Right lobe of liver (tissue), 6 donors: ENCODE measurements at regions not wholly inside any gene's neighbourhood (a gene's known extent, or its start where the extent isn't known, plus 50 kb on each side); places are given as distances from the start of the nearest gene placed in this dataset.

Experiments
- ATAC-seq, 4 donors: fragments of 200-7000 bp; cut with Tn5 transposase; one replicate each; pipeline ENCODE4 v1.9.1; 2020; ENCODE audit warnings: mild to moderate bottlenecking in 4 of 4, moderate library complexity in 4 of 4
- DNase-seq, 3 donors: peaks; one replicate each; pipeline ENCODE4 v3.0.0-alpha.2; 2020
- H3K27ac ChIP-seq, 3 donors: fragments of 200-600 bp; one replicate each; pipeline ENCODE4 v1.8.0; 2022
- H3K27me3 ChIP-seq, 2 donors: fragments of 200-600 bp; one replicate each; pipeline ENCODE4 v1.8.0; 2022
- H3K36me3 ChIP-seq, 4 donors: fragments of 200-600 bp; sonication (generic) in 1 of 4; one replicate each; pipeline versions ENCODE4 v1.5.1 to v1.8.0; 2017 to 2022; ENCODE audit warnings: control low read depth in 1 of 4
- H3K4me1 ChIP-seq, 4 donors: fragments of 200-600 bp; sonication (generic) in 1 of 4; one replicate each; pipeline versions ENCODE4 v1.5.1 to v1.8.0; 2017 to 2022; ENCODE audit warnings: control low read depth in 1 of 4
- H3K4me3 ChIP-seq, 3 donors: fragments of 200-600 bp; one replicate each; pipeline ENCODE4 v1.8.0; 2022
- H3K9me3 ChIP-seq, 4 donors: fragments of 200-600 bp; sonication (generic) in 1 of 4; one replicate each; pipeline versions ENCODE4 v1.5.1 to v1.8.0; 2017 to 2022; ENCODE audit warnings: control low read depth in 1 of 4
- POLR2A ChIP-seq: fragments of 450-650 bp; IDR thresholded peaks from one replicate; pipeline ENCODE4 v1.6.1; 2017; ENCODE audit warnings: antibody characterized with exemption, mild to moderate bottlenecking
- WGBS: methylation state at CpG from one replicate; pipeline ENCODE4 v1.1.6; 2018; ENCODE audit warnings: low coverage, low lambda C conversion rate; ENCODE audit not compliant: insufficient coverage; ENCODE audit errors: missing lambda C conversion rate; 5-methylcytosine and 5-hydroxymethylcytosine counted together
- intact Hi-C, 2 donors: fragments of 100-400 bp; cut with DNase I; formaldehyde crosslinking; loops; one replicate each; pipeline versions ENCODE4 v1.11.2 to v1.14.1; 2022
- TF ChIP-seq, protein P1 (sequence below), 4 donors: fragments of 200-600 bp in 3 of 4; fragments of 450-650 bp in 1 of 4; IDR thresholded peaks; one replicate each; pipeline versions ENCODE4 v1.5.1 to v1.8.0; 2016 to 2022; ENCODE audit warnings: antibody characterized with exemption in 4 of 4, mild to moderate bottlenecking in 2 of 4
- donor health status: DM: no; HTN: yes; CAD: no.
- donor health status: DM: no; HTN: no; CAD: no.
- donor health status: DM: no; HTN: no; CAD: no.
- donor health status: DM: no; HTN: yes; CAD: no.
- donor health status: DM: no; HTN: yes; CAD: no.

DNA sequence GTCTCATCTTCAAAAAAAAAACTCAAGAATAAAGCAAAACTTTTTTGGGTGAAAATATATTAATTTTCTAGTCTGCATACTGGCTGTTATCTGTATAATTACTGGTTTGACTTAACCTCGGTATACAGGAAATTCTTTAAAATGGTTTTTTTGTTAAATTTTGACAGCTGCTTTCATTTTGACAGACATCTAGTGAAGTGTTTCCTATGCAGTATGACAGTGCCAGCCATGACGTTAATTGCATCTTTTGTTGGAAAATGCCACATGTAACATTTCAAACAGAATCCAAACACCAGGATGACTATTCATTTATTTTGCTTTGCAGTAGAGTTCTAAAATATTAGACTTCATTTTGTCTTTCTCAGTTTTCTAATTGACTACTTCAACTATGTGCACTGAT lies 460.4 kb downstream of the NXPH1 start:
- TF ChIP-seq, protein P1, sequence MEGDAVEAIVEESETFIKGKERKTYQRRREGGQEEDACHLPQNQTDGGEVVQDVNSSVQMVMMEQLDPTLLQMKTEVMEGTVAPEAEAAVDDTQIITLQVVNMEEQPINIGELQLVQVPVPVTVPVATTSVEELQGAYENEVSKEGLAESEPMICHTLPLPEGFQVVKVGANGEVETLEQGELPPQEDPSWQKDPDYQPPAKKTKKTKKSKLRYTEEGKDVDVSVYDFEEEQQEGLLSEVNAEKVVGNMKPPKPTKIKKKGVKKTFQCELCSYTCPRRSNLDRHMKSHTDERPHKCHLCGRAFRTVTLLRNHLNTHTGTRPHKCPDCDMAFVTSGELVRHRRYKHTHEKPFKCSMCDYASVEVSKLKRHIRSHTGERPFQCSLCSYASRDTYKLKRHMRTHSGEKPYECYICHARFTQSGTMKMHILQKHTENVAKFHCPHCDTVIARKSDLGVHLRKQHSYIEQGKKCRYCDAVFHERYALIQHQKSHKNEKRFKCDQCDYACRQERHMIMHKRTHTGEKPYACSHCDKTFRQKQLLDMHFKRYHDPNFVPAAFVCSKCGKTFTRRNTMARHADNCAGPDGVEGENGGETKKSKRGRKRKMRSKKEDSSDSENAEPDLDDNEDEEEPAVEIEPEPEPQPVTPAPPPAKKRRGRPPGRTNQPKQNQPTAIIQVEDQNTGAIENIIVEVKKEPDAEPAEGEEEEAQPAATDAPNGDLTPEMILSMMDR (IDR thresholded peaks at IDR 0.05), result no peak
- no peak for TF ChIP-seq POLR2A

DNA sequence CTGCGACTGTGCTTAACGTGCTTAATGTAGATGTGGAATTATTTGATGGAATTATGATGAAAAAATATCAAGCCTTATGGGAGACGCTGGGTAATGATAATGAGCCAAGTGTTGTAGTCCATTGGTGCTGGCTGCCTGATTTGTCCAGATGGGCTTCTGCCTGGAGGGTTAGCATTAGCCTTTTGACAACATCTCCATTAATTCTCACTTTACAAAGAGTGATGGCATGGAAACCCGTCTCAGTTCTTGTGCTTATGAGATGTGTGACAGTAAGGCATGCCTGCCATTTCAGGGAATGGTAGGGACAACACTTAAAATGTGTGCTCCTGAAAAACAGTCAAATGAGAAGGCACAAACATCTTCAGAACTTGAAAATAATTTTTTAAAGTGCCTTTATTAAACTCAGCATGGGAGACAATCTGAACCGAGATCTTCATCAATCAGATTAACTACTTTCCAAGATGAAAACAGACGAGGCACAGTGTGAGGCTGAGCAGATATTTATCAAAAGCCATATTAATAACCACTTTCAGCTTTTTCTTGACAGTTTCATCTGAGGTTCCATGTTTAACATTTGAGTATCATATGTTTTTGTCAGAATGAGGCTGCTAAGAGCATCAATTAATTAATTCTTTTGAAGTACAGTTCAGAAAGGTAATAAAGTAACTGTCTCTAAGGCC lies 473.1 kb downstream of the NXPH1 start:
- H3K36me3 ChIP-seq, result no peaks in the 10 kb centered on the region
- H3K4me1 ChIP-seq, result no peaks in the 10 kb centered on the region
- H3K27ac ChIP-seq, result no peak overlapping the region
- H3K9me3 ChIP-seq, result no peaks in the 10 kb centered on the region
- DNase-seq, result no peak
- intact Hi-C loops, result no loop called here
- H3K27me3 ChIP-seq, result no peaks in the 10 kb centered on the region
- TF ChIP-seq, protein P1 (IDR thresholded peaks at IDR 0.05), result no peak
- ATAC-seq, result no peak
- WGBS, result 46% methylated on average over 6 of the region's 6 CpGs
- H3K4me3 ChIP-seq, result no peak overlapping the region

More for the DNA sequence above, 460.4 kb downstream of the NXPH1 start:
- ATAC-seq (no peak), DNase-seq (no peak)
- no peaks in the 10 kb centered on the region for H3K36me3 ChIP-seq
- intact Hi-C loops, result no loop called here
- no peaks in the 10 kb centered on the region for H3K4me1 ChIP-seq
- no peak overlapping the region for H3K27ac ChIP-seq
- H3K9me3 ChIP-seq, result peaks cover 0 to 3% (median 0%) of the 10 kb centered on the region in 4 donors
- H3K27me3 ChIP-seq, result no peaks in the 10 kb centered on the region
- no peak overlapping the region for H3K4me3 ChIP-seq
- WGBS, result 11% methylated on average over 2 of the region's 2 CpGs

DNA sequence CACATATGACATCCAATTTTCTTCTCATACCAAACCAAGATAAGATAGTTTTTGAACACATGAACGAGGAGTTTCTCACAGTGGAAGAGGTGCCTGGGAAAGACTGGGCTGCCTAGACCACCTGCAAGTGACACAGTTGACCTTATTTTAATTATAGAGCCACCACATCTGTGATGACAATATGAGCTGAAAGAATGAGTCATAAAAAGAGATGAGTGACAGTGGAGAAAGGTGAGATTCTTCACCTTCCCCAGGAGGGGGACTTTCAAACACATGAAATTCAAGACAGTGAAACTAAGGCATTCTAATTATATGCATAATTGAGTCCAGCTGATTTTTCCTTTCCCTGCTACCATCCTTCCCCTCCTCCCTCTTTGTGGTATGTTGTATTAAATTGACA lies 475.5 kb downstream of the NXPH1 start:
- 13% methylated on average over 1 of the region's 1 CpG for WGBS
- Histone ChIP-seq H3K27me3 (no peaks in the 10 kb centered on the region), H3K36me3 (no peaks in the 10 kb centered on the region), H3K27ac (no peak overlapping the region), H3K4me1 (no peaks in the 10 kb centered on the region), H3K4me3 (no peak overlapping the region), H3K9me3 (no peaks in the 10 kb centered on the region)
- TF ChIP-seq POLR2A, result no peak
- TF ChIP-seq, protein P1 (IDR thresholded peaks at IDR 0.05), result no peak
- no peak for DNase-seq
- ATAC-seq, result no peak
- intact Hi-C loops, result no loop called here

DNA sequence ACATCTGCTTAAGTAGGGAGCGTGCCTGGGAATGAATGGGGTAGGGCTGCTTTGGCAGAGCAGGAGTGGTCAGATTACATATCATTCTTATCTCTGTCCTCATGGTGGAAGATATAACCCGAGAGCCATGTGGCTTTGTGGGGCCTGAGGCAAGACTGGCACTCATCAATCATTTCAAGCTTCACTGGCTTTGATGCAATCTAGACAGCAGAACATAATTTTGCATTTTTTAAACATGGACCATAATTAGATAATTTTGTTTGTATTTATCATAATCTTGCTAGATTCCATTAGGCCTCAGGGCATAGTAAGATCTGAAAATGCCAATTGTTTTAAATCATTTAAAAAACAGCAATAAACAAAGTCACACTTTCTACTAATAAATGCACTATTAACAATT lies 480.3 kb downstream of the NXPH1 start:
- TF ChIP-seq POLR2A, result no peak
- TF ChIP-seq, protein P1 (IDR thresholded peaks at IDR 0.05), result no peak
- no peak overlapping the region for H3K4me3 ChIP-seq
- H3K4me1 ChIP-seq, result no peaks in the 10 kb centered on the region
- DNase-seq, result no peak
- no peaks in the 10 kb centered on the region for H3K27me3 ChIP-seq
- H3K9me3 ChIP-seq, result no peaks in the 10 kb centered on the region
- no peak overlapping the region for H3K27ac ChIP-seq
- intact Hi-C loops, result no loop called here
- no peaks in the 10 kb centered on the region for H3K36me3 ChIP-seq
- WGBS, result 48% methylated on average over 2 of the region's 2 CpGs
- no peak for ATAC-seq
